HL-60 (cell line): ENCODE measurements at regions not wholly inside any gene's neighbourhood (a gene's known extent, or its start where the extent isn't known, plus 50 kb on each side); places are given as distances from the start of the nearest gene placed in this dataset.

Experiments
- CTCF ChIP-seq: IDR thresholded peaks from one replicate; pipeline ENCODE4 v1.5.1; 2011; ENCODE audit warnings: low read length, control low read depth, inconsistent platforms; ENCODE audit not compliant: insufficient read depth
- POLR2AphosphoS5 ChIP-seq: IDR thresholded peaks from 2 replicates; pipeline ENCODE4 v1.6.1; 2012; ENCODE audit warnings: low read depth
- SPI1 ChIP-seq: IDR thresholded peaks from 2 replicates; pipeline ENCODE4 v1.6.1; 2012; ENCODE audit warnings: low read depth, mild to moderate bottlenecking, borderline replicate concordance

- no peak for TF ChIP-seq CTCF
- TF ChIP-seq POLR2AphosphoS5 = no peak
- no peak for TF ChIP-seq SPI1
Observed at GRCh38 chr18:24633121-24633520, 172.7 kb downstream of the HRH4 start.
